Hematopoietic multipotent progenitor cell treated with erythropoietin and hydrocortisone succinate and interleukin-3 and kit ligand, for 8 days (in vitro differentiated cells): ENCODE measurements at regions not wholly inside any gene's neighbourhood (a gene's known extent, or its start where the extent isn't known, plus 50 kb on each side); places are given as distances from the start of the nearest gene placed in this dataset.
A peak's percentile ranks its signal among the peaks of the same experiment; 100 is the strongest.

Source experiments
- DNase-seq: peaks from one replicate; pipeline ENCODE4 v3.0.0-alpha.2; 2015

GRCh38 chr20:50273601-50274491 is 83.2 kb downstream of the CEBPB start:
- DNase-seq: no peak

- DNase-seq: no peak
These were observed 84.2 kb downstream of the CEBPB start for GRCh38 chr20:50274570-50275430.

- DNase-seq: no peak
These were observed 85.8 kb downstream of the CEBPB start for GRCh38 chr20:50276119-50277063.

GRCh38 chr20:50277064-50277415 is 86.4 kb downstream of the CEBPB start:
- no peak for DNase-seq

- no peak for DNase-seq
These were observed 87.1 kb downstream of the CEBPB start for GRCh38 chr20:50277460-50278376.

- no peak for DNase-seq
These were observed 87.7 kb downstream of the CEBPB start for GRCh38 chr20:50278377-50278683.

GRCh38 chr20:50278684-50279531 is 88.3 kb downstream of the CEBPB start:
- DNase-seq: peak; percentile 39

GRCh38 chr20:50279988-50280850 is 89.6 kb downstream of the CEBPB start:
- no peak for DNase-seq

GRCh38 chr20:50280851-50281655 is 90.4 kb downstream of the CEBPB start:
- DNase-seq: no peak

- peak; percentile 32 for DNase-seq
These were observed 91.4 kb downstream of the CEBPB start for GRCh38 chr20:50281831-50282591.

GRCh38 chr20:50282592-50283241 is 92.1 kb downstream of the CEBPB start:
- DNase-seq: no peak

GRCh38 chr20:50283370-50283769 is 92.7 kb downstream of the CEBPB start:
- no peak for DNase-seq

GRCh38 chr20:50283922-50284810 is 93.5 kb downstream of the CEBPB start:
- no peak for DNase-seq

- no peak for DNase-seq
These were observed 94.3 kb downstream of the CEBPB start for GRCh38 chr20:50284811-50285375.

GRCh38 chr20:50285376-50286173 is 94.9 kb downstream of the CEBPB start:
- no peak for DNase-seq
